GM21619 (cell line): ENCODE measurements at regions not wholly inside any gene's neighbourhood (a gene's known extent, or its start where the extent isn't known, plus 50 kb on each side); places are given as distances from the start of the nearest gene placed in this dataset.

Source experiments
- ATAC-seq: cut with Tn5 transposase; IDR thresholded peaks from one replicate; pipeline ENCODE4 v1.9.1; 2021; ENCODE audit not compliant: unreplicated experiment

GRCh38 chr2:790634-791245, 113.5 kb upstream of the TMEM18 start:
- ATAC-seq = no peak

GRCh38 chr2:790081-790480, 112.9 kb upstream of the TMEM18 start:
- no peak for ATAC-seq

- ATAC-seq = no peak
These were observed 112.3 kb upstream of the TMEM18 start for GRCh38 chr2:789529-789928.

- no peak for ATAC-seq
These were observed 111.2 kb upstream of the TMEM18 start for GRCh38 chr2:788227-789032.

- no peak for ATAC-seq
These were observed 107.5 kb upstream of the TMEM18 start for GRCh38 chr2:784753-785152.

GRCh38 chr2:780581-780980, 103.4 kb upstream of the TMEM18 start:
- no peak for ATAC-seq

GRCh38 chr2:780002-780401, 102.8 kb upstream of the TMEM18 start:
- no peak for ATAC-seq

GRCh38 chr2:778731-779350, 101.6 kb upstream of the TMEM18 start:
- no peak for ATAC-seq

- no peak for ATAC-seq
These were observed 100.3 kb upstream of the TMEM18 start for GRCh38 chr2:777546-777945.

GRCh38 chr2:777051-777450, 99.8 kb upstream of the TMEM18 start:
- no peak for ATAC-seq

GRCh38 chr2:776487-776886, 99.3 kb upstream of the TMEM18 start:
- no peak for ATAC-seq

GRCh38 chr2:776038-776437, 98.8 kb upstream of the TMEM18 start:
- ATAC-seq = no peak

- ATAC-seq = no peak
These were observed 97.2 kb upstream of the TMEM18 start for GRCh38 chr2:774436-774835.

- ATAC-seq = peak; percentile 52
These were observed 96.3 kb upstream of the TMEM18 start for GRCh38 chr2:773256-774160.

GRCh38 chr2:771538-771937, 94.3 kb upstream of the TMEM18 start:
- ATAC-seq = no peak

- no peak for ATAC-seq
These were observed 93.6 kb upstream of the TMEM18 start for GRCh38 chr2:770776-771175.

GRCh38 chr2:769771-770170, 92.6 kb upstream of the TMEM18 start:
- ATAC-seq = no peak

GRCh38 chr2:768451-768850, 91.2 kb upstream of the TMEM18 start:
- ATAC-seq = no peak

GRCh38 chr2:767944-768343, 90.7 kb upstream of the TMEM18 start:
- no peak for ATAC-seq

- no peak for ATAC-seq
These were observed 90.2 kb upstream of the TMEM18 start for GRCh38 chr2:767440-767839.

- no peak for ATAC-seq
These were observed 89.0 kb upstream of the TMEM18 start for GRCh38 chr2:766255-766654.
